Activated B cell treated with CpG ODN at 0.5 μM for 24 hours (primary cell): ENCODE measurements at regions not wholly inside any gene's neighbourhood (a gene's known extent, or its start where the extent isn't known, plus 50 kb on each side); places are given as distances from the start of the nearest gene placed in this dataset.

Source experiments
- ATAC-seq: fragments of 200-7000 bp; cut with Tn5 transposase; one replicate; pipeline ENCODE4 v1.10.0; 2021; ENCODE audit warnings: low read depth, mild to moderate bottlenecking, moderate library complexity
- CTCF ChIA-PET: fragments of 350-600 bp; sonication (Branson Sonifier 250); formaldehyde crosslinking; loops from one replicate; lab custom pipeline; 2021; ENCODE audit warnings: antibody characterized with exemption; lab: Charles Lee
- POLR2A ChIA-PET: fragments of 350-600 bp; sonication (Branson Sonifier 250); formaldehyde crosslinking; loops from one replicate; lab custom pipeline; 2021; ENCODE audit warnings: antibody characterized with exemption; lab: Charles Lee
- DNase-seq: peaks from one replicate; pipeline ENCODE4 v3.0.0; 2022
- H3K27ac Mint-ChIP-seq: one replicate; pipeline ENCODE4 v1.8.0; 2020; ENCODE audit warnings: mixed read lengths
- H3K27me3 Mint-ChIP-seq: one replicate; pipeline ENCODE4 v1.8.0; 2021; ENCODE audit warnings: mixed read lengths
- H3K36me3 Mint-ChIP-seq: one replicate; pipeline ENCODE4 v1.8.0; 2021; ENCODE audit warnings: low read depth, mixed read lengths
- H3K4me1 Mint-ChIP-seq: one replicate; pipeline ENCODE4 v1.8.0; 2021; ENCODE audit warnings: mixed read lengths
- H3K4me3 Mint-ChIP-seq: one replicate; pipeline ENCODE4 v1.8.0; 2020; ENCODE audit warnings: mild to moderate bottlenecking, mixed read lengths
- H3K9me3 Mint-ChIP-seq: one replicate; pipeline ENCODE4 v1.8.0; 2020; ENCODE audit warnings: mixed read lengths
- intact Hi-C: fragments of 100-400 bp; cut with micrococcal nuclease; formaldehyde crosslinking; loops from one replicate; pipeline ENCODE4 v1.15.1; 2024
- TF ChIP-seq, protein P1 (sequence below): fragments of 200-600 bp; IDR thresholded peaks from one replicate; pipeline ENCODE4 v1.8.0; 2022; ENCODE audit warnings: antibody characterized with exemption, mild to moderate bottlenecking

GRCh38 chr4:111924696-111925095 is 220.6 kb upstream of the FAM241A start:
- Mint-ChIP-seq H3K4me3 (no peak overlapping the region), H3K9me3 (no peaks in the 10 kb centered on the region), H3K36me3 (no peaks in the 10 kb centered on the region), H3K4me1 (peaks cover 2% of the 10 kb centered on the region), H3K27me3 (peaks cover 6% of the 10 kb centered on the region), H3K27ac (no peak overlapping the region)
- intact Hi-C loops: no loop called here
- ATAC-seq: no peak
- DNase-seq: no peak
- ChIA-PET CTCF (no interaction called here), POLR2A (no interaction called here)
- TF ChIP-seq, protein P1, sequence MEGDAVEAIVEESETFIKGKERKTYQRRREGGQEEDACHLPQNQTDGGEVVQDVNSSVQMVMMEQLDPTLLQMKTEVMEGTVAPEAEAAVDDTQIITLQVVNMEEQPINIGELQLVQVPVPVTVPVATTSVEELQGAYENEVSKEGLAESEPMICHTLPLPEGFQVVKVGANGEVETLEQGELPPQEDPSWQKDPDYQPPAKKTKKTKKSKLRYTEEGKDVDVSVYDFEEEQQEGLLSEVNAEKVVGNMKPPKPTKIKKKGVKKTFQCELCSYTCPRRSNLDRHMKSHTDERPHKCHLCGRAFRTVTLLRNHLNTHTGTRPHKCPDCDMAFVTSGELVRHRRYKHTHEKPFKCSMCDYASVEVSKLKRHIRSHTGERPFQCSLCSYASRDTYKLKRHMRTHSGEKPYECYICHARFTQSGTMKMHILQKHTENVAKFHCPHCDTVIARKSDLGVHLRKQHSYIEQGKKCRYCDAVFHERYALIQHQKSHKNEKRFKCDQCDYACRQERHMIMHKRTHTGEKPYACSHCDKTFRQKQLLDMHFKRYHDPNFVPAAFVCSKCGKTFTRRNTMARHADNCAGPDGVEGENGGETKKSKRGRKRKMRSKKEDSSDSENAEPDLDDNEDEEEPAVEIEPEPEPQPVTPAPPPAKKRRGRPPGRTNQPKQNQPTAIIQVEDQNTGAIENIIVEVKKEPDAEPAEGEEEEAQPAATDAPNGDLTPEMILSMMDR: no peak

DNA sequence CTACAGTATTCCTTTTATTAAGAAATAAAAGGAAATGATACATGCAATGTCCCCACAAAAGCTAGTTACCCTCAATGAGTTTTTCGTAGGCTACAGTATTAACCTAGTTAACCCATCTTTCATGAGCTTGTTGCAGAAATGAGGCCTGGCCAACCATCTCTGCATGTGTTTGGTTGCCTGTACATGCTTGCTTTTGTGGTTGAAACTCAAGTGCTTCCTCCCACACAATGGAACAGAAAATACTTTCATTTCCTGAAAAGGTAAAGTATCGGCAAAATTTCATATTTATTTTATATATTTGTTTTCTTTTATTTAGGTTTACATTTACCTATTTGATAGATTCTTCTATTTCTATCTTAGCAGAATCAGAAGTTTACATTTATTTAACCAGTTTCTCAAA is 214.6 kb upstream of the FAM241A start:
- no peak for DNase-seq
- TF ChIP-seq, protein P1: no peak

GRCh38 chr4:111933703-111934102 is 211.6 kb upstream of the FAM241A start:
- POLR2A ChIA-PET: no interaction called here
- CTCF ChIA-PET: no interaction called here
- no peak for DNase-seq
- Mint-ChIP-seq H3K27ac (no peak overlapping the region), H3K27me3 (peaks cover 4% of the 10 kb centered on the region), H3K9me3 (no peaks in the 10 kb centered on the region), H3K4me1 (peaks cover 11% of the 10 kb centered on the region), H3K36me3 (no peaks in the 10 kb centered on the region), H3K4me3 (no peak overlapping the region)
- TF ChIP-seq, protein P1: no peak
- intact Hi-C loops: loop anchor here (5.0 to 10.0 kb wide), 4 partner anchors 301 to 1929 kb away; partner anchors contain the start of gene AP1AR
- no peak for ATAC-seq

More for the DNA sequence above, 214.6 kb upstream of the FAM241A start:
- peak; percentile 76 for ATAC-seq
- no peak overlapping the region for H3K27ac Mint-ChIP-seq
- POLR2A ChIA-PET: no interaction called here
- CTCF ChIA-PET: interaction anchor here (1.3 kb wide), 1 partner anchor 14 kb away, joined by 7 read pairs; no protein-coding TSS in a partner anchor
- peaks cover 14% of the 10 kb centered on the region for H3K4me1 Mint-ChIP-seq
- no peak overlapping the region for H3K4me3 Mint-ChIP-seq
- no peaks in the 10 kb centered on the region for H3K9me3 Mint-ChIP-seq
- H3K36me3 Mint-ChIP-seq: no peaks in the 10 kb centered on the region
- intact Hi-C loops: loop anchor here (5.0 to 10.0 kb wide), 4 partner anchors 304 to 1926 kb away; partner anchors contain the start of gene AP1AR
- peaks cover 2% of the 10 kb centered on the region for H3K27me3 Mint-ChIP-seq

DNA sequence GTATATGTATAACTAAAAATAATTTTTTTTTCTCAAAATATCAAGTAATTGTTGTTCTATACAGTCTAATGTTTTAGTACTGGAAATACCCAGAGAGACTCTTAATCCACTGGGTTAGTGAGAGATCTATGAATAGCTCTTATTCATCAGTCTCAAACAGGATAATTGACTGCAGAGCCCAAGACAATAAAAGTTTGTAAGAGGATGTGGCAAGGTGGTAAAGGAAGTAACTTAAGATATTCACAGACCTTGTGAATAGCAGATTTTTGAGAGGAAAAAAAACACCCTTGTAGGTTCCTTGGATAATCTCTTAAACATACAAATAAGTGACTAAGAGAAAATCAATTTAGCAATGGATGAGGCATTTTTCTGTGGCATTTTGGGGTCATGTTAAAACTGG is 210.9 kb upstream of the FAM241A start:
- peaks cover 4% of the 10 kb centered on the region for H3K27me3 Mint-ChIP-seq
- H3K4me3 Mint-ChIP-seq: no peak overlapping the region
- H3K27ac Mint-ChIP-seq: no peak overlapping the region
- intact Hi-C loops: loop anchor here (5.0 to 10.0 kb wide), 4 partner anchors 300 to 1930 kb away; partner anchors contain the start of gene AP1AR
- POLR2A ChIA-PET: no interaction called here
- ATAC-seq: no peak
- no peak for DNase-seq
- CTCF ChIA-PET: no interaction called here
- TF ChIP-seq, protein P1: no peak
- H3K4me1 Mint-ChIP-seq: peaks cover 11% of the 10 kb centered on the region
- H3K36me3 Mint-ChIP-seq: no peaks in the 10 kb centered on the region
- no peaks in the 10 kb centered on the region for H3K9me3 Mint-ChIP-seq

- ChIA-PET POLR2A (interaction anchor here (0.6 kb wide), 1 partner anchor 806 kb away, joined by 7 read pairs; no protein-coding TSS in a partner anchor), CTCF (interaction anchor here (1.0 kb wide), 1 partner anchor 1887 kb away, joined by 3 read pairs; no protein-coding TSS in a partner anchor)
- DNase-seq: no peak
- intact Hi-C loops: loop anchor here (5.0 to 10.0 kb wide), 3 partner anchors 90 to 1933 kb away; partner anchors contain the start of gene AP1AR
- Mint-ChIP-seq H3K4me3 (no peak overlapping the region), H3K27ac (no peak overlapping the region), H3K27me3 (peaks cover 4% of the 10 kb centered on the region), H3K9me3 (no peaks in the 10 kb centered on the region), H3K4me1 (no peaks in the 10 kb centered on the region), H3K36me3 (no peaks in the 10 kb centered on the region)
- peak; percentile 40 for ATAC-seq
- TF ChIP-seq, protein P1: peak; percentile 21
Measured at GRCh38 chr4:111937368-111937767, 207.9 kb upstream of the FAM241A start.
